Suprapubic skin (tissue), 3 donors: ENCODE measurements at regions not wholly inside any gene's neighbourhood (a gene's known extent, or its start where the extent isn't known, plus 50 kb on each side); places are given as distances from the start of the nearest gene placed in this dataset.

ENCODE experiments used
- POLR2A ChIP-seq, 2 donors: fragments of 450-650 bp; IDR thresholded peaks; one replicate each; pipeline ENCODE4 v1.6.1; 2017; ENCODE audit warnings: antibody characterized with exemption in 2 of 2, mild to moderate bottlenecking in 2 of 2, moderate library complexity in 2 of 2
- TF ChIP-seq, protein P1 (sequence below), 2 donors: fragments of 200-600 bp in 1 of 2; fragments of 450-650 bp in 1 of 2; sonication (generic) in 1 of 2; IDR thresholded peaks; one replicate each; pipeline ENCODE4 v1.5.1; 2016 to 2019; ENCODE audit warnings: antibody characterized with exemption in 2 of 2, mild to moderate bottlenecking in 1 of 2, moderate library complexity in 1 of 2

DNA sequence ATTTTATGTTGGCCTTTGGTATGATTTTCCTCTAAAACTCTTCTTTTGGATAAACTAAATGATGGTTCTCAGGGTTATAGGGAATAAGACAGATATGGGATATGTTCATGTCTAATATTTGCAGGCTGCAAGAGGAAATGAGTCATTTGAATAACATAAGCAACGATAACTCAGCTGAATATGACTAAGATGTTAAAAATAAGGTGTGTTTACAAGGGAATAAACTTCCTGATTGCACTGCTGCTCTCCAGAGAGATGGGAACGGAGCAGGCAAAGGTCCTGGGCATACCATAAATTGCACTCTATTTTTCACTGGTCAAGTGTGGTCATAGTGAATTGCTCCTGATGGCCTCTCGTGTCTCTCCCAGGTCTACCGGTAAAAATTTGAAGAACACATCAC, 666.2 kb downstream of the TOX3 start:
- TF ChIP-seq, protein P1, sequence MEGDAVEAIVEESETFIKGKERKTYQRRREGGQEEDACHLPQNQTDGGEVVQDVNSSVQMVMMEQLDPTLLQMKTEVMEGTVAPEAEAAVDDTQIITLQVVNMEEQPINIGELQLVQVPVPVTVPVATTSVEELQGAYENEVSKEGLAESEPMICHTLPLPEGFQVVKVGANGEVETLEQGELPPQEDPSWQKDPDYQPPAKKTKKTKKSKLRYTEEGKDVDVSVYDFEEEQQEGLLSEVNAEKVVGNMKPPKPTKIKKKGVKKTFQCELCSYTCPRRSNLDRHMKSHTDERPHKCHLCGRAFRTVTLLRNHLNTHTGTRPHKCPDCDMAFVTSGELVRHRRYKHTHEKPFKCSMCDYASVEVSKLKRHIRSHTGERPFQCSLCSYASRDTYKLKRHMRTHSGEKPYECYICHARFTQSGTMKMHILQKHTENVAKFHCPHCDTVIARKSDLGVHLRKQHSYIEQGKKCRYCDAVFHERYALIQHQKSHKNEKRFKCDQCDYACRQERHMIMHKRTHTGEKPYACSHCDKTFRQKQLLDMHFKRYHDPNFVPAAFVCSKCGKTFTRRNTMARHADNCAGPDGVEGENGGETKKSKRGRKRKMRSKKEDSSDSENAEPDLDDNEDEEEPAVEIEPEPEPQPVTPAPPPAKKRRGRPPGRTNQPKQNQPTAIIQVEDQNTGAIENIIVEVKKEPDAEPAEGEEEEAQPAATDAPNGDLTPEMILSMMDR (IDR thresholded peaks at IDR 0.05): no peak
- TF ChIP-seq POLR2A (IDR thresholded peaks at IDR 0.05): no peak
